ENCODE measurements at regions not wholly inside any gene's neighbourhood (a gene's known extent, or its start where the extent isn't known, plus 50 kb on each side); places are given as distances from the start of the nearest gene placed in this dataset.

GRCh38 chr22:49066619-49067018 lies 761.1 kb downstream of the BRD1 start:
- TF ChIP-seq CTCF (IDR thresholded peaks at IDR 0.05) = no peak
- TF ChIP-seq POLR2A (IDR thresholded peaks at IDR 0.05) = no peak

All from adrenal gland (tissue), 5 donors.